Activated B cell treated with CpG ODN at 0.5 μM for 24 hours (primary cell): ENCODE measurements at regions not wholly inside any gene's neighbourhood (a gene's known extent, or its start where the extent isn't known, plus 50 kb on each side); places are given as distances from the start of the nearest gene placed in this dataset.

ENCODE experiments used
- ATAC-seq: fragments of 200-7000 bp; cut with Tn5 transposase; one replicate; pipeline ENCODE4 v1.10.0; 2021; ENCODE audit warnings: low read depth, mild to moderate bottlenecking, moderate library complexity
- CTCF ChIA-PET: fragments of 350-600 bp; sonication (Branson Sonifier 250); formaldehyde crosslinking; loops from one replicate; lab custom pipeline; 2021; ENCODE audit warnings: antibody characterized with exemption; lab: Charles Lee
- POLR2A ChIA-PET: fragments of 350-600 bp; sonication (Branson Sonifier 250); formaldehyde crosslinking; loops from one replicate; lab custom pipeline; 2021; ENCODE audit warnings: antibody characterized with exemption; lab: Charles Lee
- DNase-seq: peaks from one replicate; pipeline ENCODE4 v3.0.0; 2022
- H3K27ac Mint-ChIP-seq: one replicate; pipeline ENCODE4 v1.8.0; 2020; ENCODE audit warnings: mixed read lengths
- H3K27me3 Mint-ChIP-seq: one replicate; pipeline ENCODE4 v1.8.0; 2021; ENCODE audit warnings: mixed read lengths
- H3K36me3 Mint-ChIP-seq: one replicate; pipeline ENCODE4 v1.8.0; 2021; ENCODE audit warnings: low read depth, mixed read lengths
- H3K4me1 Mint-ChIP-seq: one replicate; pipeline ENCODE4 v1.8.0; 2021; ENCODE audit warnings: mixed read lengths
- H3K4me3 Mint-ChIP-seq: one replicate; pipeline ENCODE4 v1.8.0; 2020; ENCODE audit warnings: mild to moderate bottlenecking, mixed read lengths
- H3K9me3 Mint-ChIP-seq: one replicate; pipeline ENCODE4 v1.8.0; 2020; ENCODE audit warnings: mixed read lengths
- intact Hi-C: fragments of 100-400 bp; cut with micrococcal nuclease; formaldehyde crosslinking; loops from one replicate; pipeline ENCODE4 v1.15.1; 2024
- TF ChIP-seq, protein P1 (sequence below): fragments of 200-600 bp; IDR thresholded peaks from one replicate; pipeline ENCODE4 v1.8.0; 2022; ENCODE audit warnings: antibody characterized with exemption, mild to moderate bottlenecking

GRCh38 chr4:189301692-189302091 lies 639.0 kb upstream of the FRG1 start:
- ChIA-PET CTCF (no interaction called here), POLR2A (no interaction called here)
- Mint-ChIP-seq H3K4me3 (no peak overlapping the region), H3K27ac (no peak overlapping the region), H3K9me3 (peaks cover 2% of the 10 kb centered on the region), H3K27me3 (no peaks in the 10 kb centered on the region), H3K36me3 (no peaks in the 10 kb centered on the region), H3K4me1 (no peaks in the 10 kb centered on the region)
- ATAC-seq: no peak
- intact Hi-C loops: no loop called here
- DNase-seq: no peak
- TF ChIP-seq, protein P1, sequence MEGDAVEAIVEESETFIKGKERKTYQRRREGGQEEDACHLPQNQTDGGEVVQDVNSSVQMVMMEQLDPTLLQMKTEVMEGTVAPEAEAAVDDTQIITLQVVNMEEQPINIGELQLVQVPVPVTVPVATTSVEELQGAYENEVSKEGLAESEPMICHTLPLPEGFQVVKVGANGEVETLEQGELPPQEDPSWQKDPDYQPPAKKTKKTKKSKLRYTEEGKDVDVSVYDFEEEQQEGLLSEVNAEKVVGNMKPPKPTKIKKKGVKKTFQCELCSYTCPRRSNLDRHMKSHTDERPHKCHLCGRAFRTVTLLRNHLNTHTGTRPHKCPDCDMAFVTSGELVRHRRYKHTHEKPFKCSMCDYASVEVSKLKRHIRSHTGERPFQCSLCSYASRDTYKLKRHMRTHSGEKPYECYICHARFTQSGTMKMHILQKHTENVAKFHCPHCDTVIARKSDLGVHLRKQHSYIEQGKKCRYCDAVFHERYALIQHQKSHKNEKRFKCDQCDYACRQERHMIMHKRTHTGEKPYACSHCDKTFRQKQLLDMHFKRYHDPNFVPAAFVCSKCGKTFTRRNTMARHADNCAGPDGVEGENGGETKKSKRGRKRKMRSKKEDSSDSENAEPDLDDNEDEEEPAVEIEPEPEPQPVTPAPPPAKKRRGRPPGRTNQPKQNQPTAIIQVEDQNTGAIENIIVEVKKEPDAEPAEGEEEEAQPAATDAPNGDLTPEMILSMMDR: no peak

GRCh38 chr4:189302719-189303118 lies 638.0 kb upstream of the FRG1 start:
- ATAC-seq: no peak
- peaks cover 2% of the 10 kb centered on the region for H3K9me3 Mint-ChIP-seq
- ChIA-PET POLR2A (no interaction called here), CTCF (no interaction called here)
- H3K27me3 Mint-ChIP-seq: no peaks in the 10 kb centered on the region
- DNase-seq: no peak
- no peak overlapping the region for H3K27ac Mint-ChIP-seq
- no peak overlapping the region for H3K4me3 Mint-ChIP-seq
- intact Hi-C loops: no loop called here
- H3K36me3 Mint-ChIP-seq: no peaks in the 10 kb centered on the region
- H3K4me1 Mint-ChIP-seq: no peaks in the 10 kb centered on the region
- TF ChIP-seq, protein P1: no peak

DNA sequence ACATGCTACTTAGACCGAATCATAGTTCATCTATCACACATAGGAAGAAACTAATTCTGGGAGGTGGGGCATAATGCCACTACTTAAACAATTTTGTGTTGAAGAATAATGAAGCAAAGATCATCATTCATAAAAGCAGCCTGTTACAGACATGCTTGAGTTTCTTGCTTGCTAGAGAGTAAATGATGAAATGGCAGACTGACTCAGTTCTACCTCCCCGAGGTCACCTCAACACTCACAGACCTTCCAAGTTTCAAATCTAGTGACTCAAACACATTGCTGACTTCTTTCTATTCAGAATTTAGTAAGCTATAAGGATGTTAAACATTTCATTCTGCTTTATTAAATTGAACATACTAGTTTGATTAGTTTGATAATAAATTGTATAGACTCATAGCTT lies 636.5 kb upstream of the FRG1 start:
- intact Hi-C loops: no loop called here
- TF ChIP-seq, protein P1: no peak
- Mint-ChIP-seq H3K4me1 (no peaks in the 10 kb centered on the region), H3K27ac (no peak overlapping the region), H3K27me3 (no peaks in the 10 kb centered on the region), H3K9me3 (peaks cover 2% of the 10 kb centered on the region), H3K36me3 (no peaks in the 10 kb centered on the region), H3K4me3 (no peak overlapping the region)
- ATAC-seq: no peak
- POLR2A ChIA-PET: no interaction called here
- CTCF ChIA-PET: no interaction called here
- no peak for DNase-seq

- H3K4me3 Mint-ChIP-seq: no peak overlapping the region
- ATAC-seq (no peak), DNase-seq (no peak)
- TF ChIP-seq, protein P1: no peak
- H3K27ac Mint-ChIP-seq: no peak overlapping the region
- peaks cover 2% of the 10 kb centered on the region for H3K9me3 Mint-ChIP-seq
- ChIA-PET CTCF (no interaction called here), POLR2A (no interaction called here)
- H3K4me1 Mint-ChIP-seq: no peaks in the 10 kb centered on the region
- intact Hi-C loops: no loop called here
- no peaks in the 10 kb centered on the region for H3K27me3 Mint-ChIP-seq
- H3K36me3 Mint-ChIP-seq: no peaks in the 10 kb centered on the region
Observed at GRCh38 chr4:189304809-189305208, 635.9 kb upstream of the FRG1 start.

DNA sequence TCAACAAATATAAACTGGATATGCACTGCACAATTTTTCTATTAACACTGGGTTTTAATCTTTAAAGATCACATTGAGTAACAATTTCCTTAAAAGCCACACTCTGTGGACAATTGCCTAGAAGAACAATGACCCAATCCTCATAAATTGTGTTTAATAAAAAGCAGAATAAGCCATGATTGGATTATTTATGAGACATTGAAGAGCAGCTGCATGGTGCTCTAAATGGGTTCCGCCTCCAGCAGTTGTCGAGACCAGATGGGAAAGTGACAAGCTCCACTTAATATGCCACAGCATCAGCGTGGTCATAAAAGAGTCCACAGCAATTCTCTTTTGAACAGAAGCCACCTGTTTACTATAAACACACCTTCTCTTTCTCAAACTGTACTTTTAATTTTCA lies 635.2 kb upstream of the FRG1 start:
- no peaks in the 10 kb centered on the region for H3K27me3 Mint-ChIP-seq
- DNase-seq (no peak), ATAC-seq (no peak)
- peaks cover 2% of the 10 kb centered on the region for H3K9me3 Mint-ChIP-seq
- intact Hi-C loops: no loop called here
- TF ChIP-seq, protein P1: no peak
- H3K4me1 Mint-ChIP-seq: no peaks in the 10 kb centered on the region
- H3K27ac Mint-ChIP-seq: no peak overlapping the region
- ChIA-PET CTCF (no interaction called here), POLR2A (no interaction called here)
- H3K36me3 Mint-ChIP-seq: no peaks in the 10 kb centered on the region
- H3K4me3 Mint-ChIP-seq: no peak overlapping the region
